Activated naive CD8-positive, alpha-beta T cell treated with anti-CD3 and anti-CD28 coated beads, Interleukin-2, amount 10 ng/mL, durations not matched to agents 7 days and 5 days (primary cell): ENCODE measurements at regions not wholly inside any gene's neighbourhood (a gene's known extent, or its start where the extent isn't known, plus 50 kb on each side); places are given as distances from the start of the nearest gene placed in this dataset.

Source experiments
- ATAC-seq: fragments of 150-1000 bp; cut with Tn5 transposase; one replicate; pipeline ENCODE4 v1.10.0; 2021; ENCODE audit warnings: low read depth, moderate library complexity
- POLR2A ChIA-PET: fragments of 350-600 bp; sonication (Branson Sonifier 250); formaldehyde crosslinking; loops from one replicate; lab custom pipeline; 2021; ENCODE audit warnings: antibody characterized with exemption; lab: Charles Lee
- DNase-seq: peaks from one replicate; pipeline ENCODE4 v3.0.0; 2021
- H3K27ac Mint-ChIP-seq: one replicate; pipeline ENCODE4 v1.8.0; 2022; ENCODE audit warnings: mild to moderate bottlenecking, mixed read lengths
- H3K27me3 Mint-ChIP-seq: one replicate; pipeline ENCODE4 v1.8.0; 2022; ENCODE audit warnings: mild to moderate bottlenecking, moderate library complexity, mixed read lengths
- H3K36me3 Mint-ChIP-seq: one replicate; pipeline ENCODE4 v1.8.0; 2021; ENCODE audit warnings: mild to moderate bottlenecking, mixed read lengths
- H3K4me1 Mint-ChIP-seq: one replicate; pipeline ENCODE4 v1.8.0; 2021; ENCODE audit warnings: mixed read lengths
- H3K4me3 Mint-ChIP-seq: one replicate; pipeline ENCODE4 v1.8.0; 2022; ENCODE audit warnings: mild to moderate bottlenecking, moderate library complexity, mixed read lengths
- H3K9me3 Mint-ChIP-seq: one replicate; pipeline ENCODE4 v1.8.0; 2021; ENCODE audit warnings: mixed read lengths

- H3K4me3 Mint-ChIP-seq: no peak overlapping the region
- H3K27ac Mint-ChIP-seq: no peak overlapping the region
- H3K27me3 Mint-ChIP-seq: peaks cover 35% of the 10 kb centered on the region
- H3K36me3 Mint-ChIP-seq: no peaks in the 10 kb centered on the region
- no peaks in the 10 kb centered on the region for H3K4me1 Mint-ChIP-seq
- POLR2A ChIA-PET: no interaction called here
- no peak for DNase-seq
- no peak for ATAC-seq
- no peaks in the 10 kb centered on the region for H3K9me3 Mint-ChIP-seq
Observed at GRCh38 chr2:10964052-10964790, 52.5 kb downstream of the KCNF1 start.

- H3K9me3 Mint-ChIP-seq: no peaks in the 10 kb centered on the region
- no peaks in the 10 kb centered on the region for H3K4me1 Mint-ChIP-seq
- no peak for DNase-seq
- H3K36me3 Mint-ChIP-seq: no peaks in the 10 kb centered on the region
- H3K4me3 Mint-ChIP-seq: no peak overlapping the region
- peaks cover 31% of the 10 kb centered on the region for H3K27me3 Mint-ChIP-seq
- no peak overlapping the region for H3K27ac Mint-ChIP-seq
- no peak for ATAC-seq
- POLR2A ChIA-PET: no interaction called here
Observed at GRCh38 chr2:10965241-10965843, 53.6 kb downstream of the KCNF1 start.

GRCh38 chr2:10966056-10966455, 54.3 kb downstream of the KCNF1 start:
- Mint-ChIP-seq H3K27ac (no peak overlapping the region), H3K4me1 (no peaks in the 10 kb centered on the region), H3K4me3 (no peak overlapping the region), H3K36me3 (no peaks in the 10 kb centered on the region), H3K9me3 (no peaks in the 10 kb centered on the region), H3K27me3 (peaks cover 31% of the 10 kb centered on the region)
- no peak for ATAC-seq
- no peak for DNase-seq
- POLR2A ChIA-PET: no interaction called here

GRCh38 chr2:10966741-10967140, 55.0 kb downstream of the KCNF1 start:
- ATAC-seq (no peak), DNase-seq (no peak)
- Mint-ChIP-seq H3K4me1 (no peaks in the 10 kb centered on the region), H3K27ac (no peak overlapping the region), H3K9me3 (no peaks in the 10 kb centered on the region), H3K36me3 (no peaks in the 10 kb centered on the region), H3K4me3 (no peak overlapping the region), H3K27me3 (peaks cover 30% of the 10 kb centered on the region)
- POLR2A ChIA-PET: no interaction called here

GRCh38 chr2:10968176-10968575, 56.4 kb downstream of the KCNF1 start:
- no peaks in the 10 kb centered on the region for H3K36me3 Mint-ChIP-seq
- H3K4me3 Mint-ChIP-seq: no peak overlapping the region
- DNase-seq: no peak
- no peak for ATAC-seq
- H3K27me3 Mint-ChIP-seq: peaks cover 21% of the 10 kb centered on the region
- no peaks in the 10 kb centered on the region for H3K9me3 Mint-ChIP-seq
- H3K27ac Mint-ChIP-seq: no peak overlapping the region
- POLR2A ChIA-PET: no interaction called here
- no peaks in the 10 kb centered on the region for H3K4me1 Mint-ChIP-seq

DNA sequence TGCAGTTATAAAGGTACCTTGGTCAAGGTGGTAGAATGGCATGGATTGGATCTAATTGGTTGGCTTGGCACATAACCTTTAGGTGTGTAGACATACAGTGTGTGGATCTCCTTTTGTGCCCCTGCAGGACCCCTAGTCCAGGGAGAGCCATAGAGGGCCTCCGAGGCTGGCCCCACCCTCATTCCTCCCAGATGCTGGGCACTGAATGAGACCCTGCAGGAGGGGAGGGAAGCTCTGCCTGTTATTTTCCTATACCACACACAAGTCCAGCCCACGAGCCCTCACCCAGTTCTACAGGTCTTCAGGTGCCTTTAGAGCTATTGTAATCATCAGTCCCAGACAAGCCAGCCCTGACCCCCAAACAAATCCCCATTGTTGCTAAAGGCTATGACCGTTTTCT, 58.9 kb downstream of the KCNF1 start:
- H3K27ac Mint-ChIP-seq: no peak overlapping the region
- no peaks in the 10 kb centered on the region for H3K4me1 Mint-ChIP-seq
- peaks cover 26% of the 10 kb centered on the region for H3K27me3 Mint-ChIP-seq
- no peak overlapping the region for H3K4me3 Mint-ChIP-seq
- H3K36me3 Mint-ChIP-seq: no peaks in the 10 kb centered on the region
- no peaks in the 10 kb centered on the region for H3K9me3 Mint-ChIP-seq
- POLR2A ChIA-PET: no interaction called here
- no peak for ATAC-seq
- DNase-seq: no peak

- Mint-ChIP-seq H3K9me3 (no peaks in the 10 kb centered on the region), H3K27ac (no peak overlapping the region), H3K27me3 (peaks cover 28% of the 10 kb centered on the region), H3K36me3 (no peaks in the 10 kb centered on the region), H3K4me1 (no peaks in the 10 kb centered on the region), H3K4me3 (no peak overlapping the region)
- DNase-seq (no peak), ATAC-seq (no peak)
- POLR2A ChIA-PET: no interaction called here
Observed at GRCh38 chr2:10971161-10971887, 59.6 kb downstream of the KCNF1 start.

DNA sequence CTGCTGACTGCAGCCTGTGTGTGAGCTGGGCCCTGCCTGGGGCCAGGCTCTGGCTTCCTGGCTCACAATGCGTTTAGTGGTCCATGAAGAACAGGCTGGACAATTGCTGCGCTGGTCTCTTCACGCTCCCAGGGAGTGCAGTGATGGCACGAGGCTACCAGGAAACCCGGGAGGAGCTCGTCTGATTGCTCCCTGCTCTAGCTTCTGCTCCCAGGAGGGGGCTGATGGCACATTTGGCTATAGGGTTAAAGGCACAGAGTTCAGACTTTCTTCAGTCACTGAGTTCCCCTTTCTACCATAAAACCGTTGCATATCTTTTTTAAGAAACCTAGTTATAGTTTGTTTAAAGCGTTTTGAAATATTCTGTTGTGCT, 60.1 kb downstream of the KCNF1 start:
- peaks cover 27% of the 10 kb centered on the region for H3K27me3 Mint-ChIP-seq
- DNase-seq: no peak
- H3K9me3 Mint-ChIP-seq: no peaks in the 10 kb centered on the region
- no peak for ATAC-seq
- H3K4me1 Mint-ChIP-seq: no peaks in the 10 kb centered on the region
- no peaks in the 10 kb centered on the region for H3K36me3 Mint-ChIP-seq
- no peak overlapping the region for H3K4me3 Mint-ChIP-seq
- POLR2A ChIA-PET: no interaction called here
- no peak overlapping the region for H3K27ac Mint-ChIP-seq

GRCh38 chr2:10972683-10973433, 61.1 kb downstream of the KCNF1 start:
- POLR2A ChIA-PET: no interaction called here
- H3K27me3 Mint-ChIP-seq: peaks cover 31% of the 10 kb centered on the region
- DNase-seq (no peak), ATAC-seq (no peak)
- H3K4me3 Mint-ChIP-seq: no peak overlapping the region
- H3K36me3 Mint-ChIP-seq: no peaks in the 10 kb centered on the region
- no peaks in the 10 kb centered on the region for H3K9me3 Mint-ChIP-seq
- peaks cover 2% of the 10 kb centered on the region for H3K4me1 Mint-ChIP-seq
- H3K27ac Mint-ChIP-seq: no peak overlapping the region

DNA sequence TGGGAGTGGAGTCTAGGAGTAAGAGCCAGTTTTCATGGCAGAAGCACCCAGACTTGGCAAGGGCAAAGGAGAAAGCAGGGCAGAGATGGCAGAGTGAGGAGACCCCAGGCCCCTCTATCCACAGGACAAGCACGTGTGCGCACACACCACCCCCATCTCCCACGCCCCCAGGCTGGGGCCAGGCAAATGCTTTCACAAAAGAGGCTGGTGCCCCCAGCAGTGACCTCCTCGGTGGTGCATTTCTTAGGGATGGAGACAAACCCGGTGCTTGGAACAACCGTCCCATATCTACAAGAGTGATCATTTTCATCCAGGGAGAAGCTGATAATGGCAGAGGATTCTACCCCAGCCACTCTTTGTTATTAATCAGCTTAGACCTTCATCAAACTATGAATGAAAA, 62.0 kb downstream of the KCNF1 start:
- DNase-seq: no peak
- Mint-ChIP-seq H3K27ac (no peak overlapping the region), H3K4me1 (peaks cover 2% of the 10 kb centered on the region), H3K9me3 (no peaks in the 10 kb centered on the region), H3K4me3 (no peak overlapping the region), H3K36me3 (no peaks in the 10 kb centered on the region), H3K27me3 (peaks cover 34% of the 10 kb centered on the region)
- POLR2A ChIA-PET: no interaction called here
- ATAC-seq: no peak

GRCh38 chr2:10977003-10977402, 65.3 kb downstream of the KCNF1 start:
- Mint-ChIP-seq H3K27me3 (peaks cover 32% of the 10 kb centered on the region), H3K4me1 (peaks cover 2% of the 10 kb centered on the region), H3K36me3 (no peaks in the 10 kb centered on the region), H3K9me3 (no peaks in the 10 kb centered on the region), H3K27ac (no peak overlapping the region), H3K4me3 (no peak overlapping the region)
- ATAC-seq (no peak), DNase-seq (no peak)
- POLR2A ChIA-PET: no interaction called here

DNA sequence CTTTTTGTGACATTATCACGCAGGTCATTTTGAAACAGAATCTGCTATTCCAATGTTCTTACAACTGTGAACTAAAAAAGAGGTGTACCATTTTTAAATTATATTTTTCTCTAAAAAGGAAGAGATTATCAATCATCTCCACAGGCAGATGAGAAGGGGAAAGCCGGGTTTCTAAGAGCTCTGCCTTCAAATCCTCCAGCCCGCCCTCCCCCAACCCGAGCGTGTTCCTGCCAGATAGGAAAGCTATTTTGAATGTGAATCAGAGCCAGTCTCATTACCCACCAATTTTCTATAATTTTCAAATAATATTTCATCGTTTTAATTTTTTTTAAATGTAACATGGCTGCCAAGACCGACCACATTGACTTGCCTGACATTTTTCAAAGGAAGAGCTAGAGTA, 65.9 kb downstream of the KCNF1 start:
- no peaks in the 10 kb centered on the region for H3K9me3 Mint-ChIP-seq
- H3K27ac Mint-ChIP-seq: no peak overlapping the region
- POLR2A ChIA-PET: no interaction called here
- DNase-seq (no peak), ATAC-seq (no peak)
- no peaks in the 10 kb centered on the region for H3K36me3 Mint-ChIP-seq
- peaks cover 32% of the 10 kb centered on the region for H3K27me3 Mint-ChIP-seq
- H3K4me3 Mint-ChIP-seq: no peak overlapping the region
- H3K4me1 Mint-ChIP-seq: peaks cover 2% of the 10 kb centered on the region

DNA sequence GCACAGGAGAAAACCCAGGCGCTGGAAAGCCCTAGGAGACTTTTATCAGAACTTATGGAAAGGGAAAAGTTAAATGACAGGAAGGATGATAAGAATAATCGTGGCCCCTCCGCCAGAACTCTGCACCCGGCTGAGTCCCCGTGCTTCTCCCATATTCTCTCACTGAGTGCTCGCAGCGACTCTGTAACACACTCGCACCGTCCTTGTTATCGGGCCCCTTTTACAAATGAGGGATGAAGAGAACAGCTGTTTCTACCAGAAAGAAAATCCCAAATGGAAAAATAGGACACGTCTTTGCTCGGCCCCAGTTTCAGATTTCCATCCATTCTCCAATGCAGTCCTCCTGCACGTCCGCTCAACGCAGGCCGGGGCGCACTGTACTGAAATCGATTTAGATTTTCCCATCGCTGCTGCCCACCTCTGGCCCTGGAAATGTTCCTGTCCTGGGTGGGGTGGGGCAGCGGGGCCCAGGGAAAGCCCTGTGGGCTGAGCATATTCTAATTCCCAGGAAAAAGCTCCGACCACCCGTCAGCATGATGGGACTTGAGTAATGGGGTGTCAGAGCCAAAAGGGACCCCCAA, 66.4 kb downstream of the KCNF1 start:
- no peak overlapping the region for H3K4me3 Mint-ChIP-seq
- peaks cover 32% of the 10 kb centered on the region for H3K27me3 Mint-ChIP-seq
- H3K9me3 Mint-ChIP-seq: no peaks in the 10 kb centered on the region
- ATAC-seq: no peak
- peaks cover 2% of the 10 kb centered on the region for H3K4me1 Mint-ChIP-seq
- DNase-seq: no peak
- no peak overlapping the region for H3K27ac Mint-ChIP-seq
- no peaks in the 10 kb centered on the region for H3K36me3 Mint-ChIP-seq
- POLR2A ChIA-PET: no interaction called here
